CD14-positive monocyte (primary cell): ENCODE measurements at regions not wholly inside any gene's neighbourhood (a gene's known extent, or its start where the extent isn't known, plus 50 kb on each side); places are given as distances from the start of the nearest gene placed in this dataset.

ENCODE experiments used
- DNase-seq, 3 donors: peaks; one replicate each; pipeline ENCODE4 v3.0.0-alpha.2; 2011 to 2022
- H2AFZ ChIP-seq: 2 replicates; pipeline ENCODE4 v1.6.0; 2012; ENCODE audit warnings: mild to moderate bottlenecking, low read depth, low read length, inconsistent platforms; ENCODE audit not compliant: insufficient read depth, poor library complexity, severe bottlenecking
- H3K27ac ChIP-seq, 2 donors: 1 replicate in 1 of 2; 2 replicates in 1 of 2; pipeline ENCODE4 v1.5.1; 2012 to 2013; ENCODE audit warnings: low read length in 2 of 2, control low read depth in 1 of 2, inconsistent platforms in 1 of 2, low read depth in 1 of 2, mild to moderate bottlenecking in 1 of 2
- H3K27me3 ChIP-seq, 2 donors: one replicate each; pipeline versions ENCODE4 v1.6.0 to v1.6.1; 2011 to 2013; ENCODE audit warnings: low read length in 2 of 2; ENCODE audit not compliant: control insufficient read depth in 2 of 2, insufficient read depth in 2 of 2
- H3K36me3 ChIP-seq, 2 donors: replicated peaks in 1 of 2; 1 replicate in 1 of 2; 2 replicates in 1 of 2; pipeline versions ENCODE4 v1.5.1 to v1.6.1; 2012 to 2013; ENCODE audit warnings: low read length in 2 of 2, control low read depth in 1 of 2, inconsistent platforms in 1 of 2, mild to moderate bottlenecking in 1 of 2; ENCODE audit not compliant: insufficient read depth in 2 of 2, control insufficient read depth in 1 of 2
- H3K4me1 ChIP-seq, 2 donors: 1 replicate in 1 of 2; 2 replicates in 1 of 2; pipeline versions ENCODE4 v1.5.1 to v1.6.1; 2012 to 2013; ENCODE audit warnings: low read length in 2 of 2, control low read depth in 1 of 2, inconsistent platforms in 1 of 2, mild to moderate bottlenecking in 1 of 2, moderate library complexity in 1 of 2; ENCODE audit not compliant: insufficient read depth in 2 of 2, control insufficient read depth in 1 of 2
- H3K4me2 ChIP-seq: replicated peaks from 2 replicates; pipeline ENCODE3; 2012; ENCODE audit warnings: low read length, moderate library complexity, mild to moderate bottlenecking; ENCODE audit not compliant: poor library complexity, severe bottlenecking; ENCODE audit errors: extremely low read depth
- H3K4me3 ChIP-seq, 3 experiments: fragments of 200-600 bp in 1 of 3; sonication (generic) in 1 of 3; replicated peaks in 1 of 3; 1 replicate in 2 of 3; 2 replicates in 1 of 3; pipeline ENCODE4 v1.5.1; 2011 to 2013; ENCODE audit warnings: low read length in 3 of 3, mild to moderate bottlenecking in 3 of 3, control low read depth in 2 of 3, low read depth in 2 of 3, inconsistent platforms in 1 of 3, moderate library complexity in 1 of 3
- H3K79me2 ChIP-seq: 2 replicates; pipeline ENCODE4 v1.6.0; 2012; ENCODE audit warnings: mild to moderate bottlenecking, control low read depth, inconsistent platforms, low read length, moderate library complexity; ENCODE audit not compliant: insufficient read depth
- H3K9ac ChIP-seq: 2 replicates; pipeline ENCODE4 v1.6.0; 2017; ENCODE audit warnings: low read length, mild to moderate bottlenecking; ENCODE audit not compliant: insufficient read depth, poor library complexity, severe bottlenecking
- H3K9me3 ChIP-seq, 2 donors: replicated peaks in 1 of 2; 1 replicate in 1 of 2; 2 replicates in 1 of 2; pipeline versions ENCODE4 v1.5.1 to v1.6.1; 2012 to 2013; ENCODE audit warnings: low read length in 2 of 2, control low read depth in 1 of 2; ENCODE audit not compliant: control insufficient read depth in 1 of 2, insufficient read depth in 1 of 2
- H4K20me1 ChIP-seq: 2 replicates; pipeline ENCODE4 v1.6.0; 2012; ENCODE audit warnings: mild to moderate bottlenecking, low read length, control low read depth, moderate library complexity; ENCODE audit not compliant: insufficient read depth
- H3K27ac Mint-ChIP-seq, 7 donors: one replicate each; pipeline ENCODE4 v1.8.0; 2020; ENCODE audit warnings: mild to moderate bottlenecking in 7 of 7, mixed read lengths in 7 of 7, moderate library complexity in 6 of 7, inconsistent platforms in 2 of 7
- H3K27me3 Mint-ChIP-seq, 3 donors: one replicate each; pipeline ENCODE4 v1.8.0; 2021 to 2022; ENCODE audit warnings: low read depth in 3 of 3, mild to moderate bottlenecking in 3 of 3, mixed read lengths in 3 of 3, moderate library complexity in 3 of 3, inconsistent platforms in 1 of 3
- H3K36me3 Mint-ChIP-seq, 2 donors: one replicate each; pipeline ENCODE4 v1.8.0; 2020; ENCODE audit warnings: mixed read lengths in 2 of 2, inconsistent platforms in 1 of 2, mild to moderate bottlenecking in 1 of 2
- H3K4me1 Mint-ChIP-seq: one replicate; pipeline ENCODE4 v1.8.0; 2020; ENCODE audit warnings: mild to moderate bottlenecking, mixed read lengths
- H3K4me3 Mint-ChIP-seq, 2 donors: one replicate each; pipeline ENCODE4 v1.8.0; 2020; ENCODE audit warnings: mild to moderate bottlenecking in 2 of 2, mixed read lengths in 2 of 2, moderate library complexity in 1 of 2
- H3K9me3 Mint-ChIP-seq, 7 donors: one replicate each; pipeline ENCODE4 v1.8.0; 2020 to 2022; ENCODE audit warnings: mixed read lengths in 7 of 7, mild to moderate bottlenecking in 6 of 7, moderate library complexity in 6 of 7, inconsistent platforms in 2 of 7
- whole genome bisulfite sequencing: methylation state at CpG from one replicate; pipeline ENCODE4 v1.1.5; 2013; ENCODE audit warnings: missing lambda C conversion rate; ENCODE audit not compliant: insufficient coverage; 5-methylcytosine and 5-hydroxymethylcytosine counted together
- intact Hi-C, 2 donors: fragments of 100-400 bp; cut with micrococcal nuclease; formaldehyde crosslinking; loops; one replicate each; pipeline versions ENCODE4 v1.15.0 to v1.15.1; 2023
- TF ChIP-seq, protein P1 (sequence below): fragments of 200-600 bp; IDR thresholded peaks from one replicate; pipeline ENCODE4 v1.8.0; 2022; ENCODE audit warnings: antibody characterized with exemption, mild to moderate bottlenecking

DNA sequence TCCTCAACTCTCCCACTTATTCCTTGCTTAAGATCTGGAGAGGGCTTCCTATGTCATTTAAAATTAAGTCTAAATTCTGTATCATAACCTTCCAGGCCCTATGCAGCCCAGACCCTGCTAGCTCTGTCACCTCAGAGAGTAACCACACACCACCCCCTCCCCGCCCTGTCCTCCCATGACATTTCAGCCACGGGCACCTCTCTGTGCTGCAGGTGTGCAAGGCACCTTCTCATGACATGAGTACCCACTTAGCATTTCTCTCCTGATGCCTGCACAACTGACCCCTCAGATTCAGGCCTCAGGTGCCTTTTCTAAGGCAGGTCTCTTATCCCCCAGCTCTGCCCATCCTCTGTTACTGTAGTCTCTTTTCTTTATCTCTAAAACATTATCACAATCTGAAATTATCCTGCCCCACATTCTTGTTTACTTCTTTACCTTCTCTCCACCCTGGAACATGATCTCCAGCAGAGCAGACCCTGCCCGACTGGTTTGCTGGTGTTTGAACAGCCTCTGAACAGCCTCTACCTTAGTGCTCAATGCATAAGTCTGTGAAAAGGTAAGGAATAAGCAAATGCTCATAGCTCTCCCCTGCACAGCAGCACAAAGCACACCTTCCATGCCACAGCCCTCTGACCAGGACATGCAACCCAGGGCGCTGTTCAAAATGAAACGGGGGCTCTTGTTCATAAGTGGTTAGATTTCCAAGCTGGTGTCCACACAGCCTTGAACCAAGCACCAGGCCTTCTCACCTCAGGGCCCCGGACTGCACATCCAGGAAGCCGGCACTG is 196.1 kb upstream of the B3GAT1 start:
- H4K20me1 ChIP-seq, result no peaks in the 10 kb centered on the region
- no peaks in the 10 kb centered on the region for H3K4me1 ChIP-seq
- DNase-seq, result no peak
- no peak overlapping the region for H3K4me3 Mint-ChIP-seq
- TF ChIP-seq, protein P1, sequence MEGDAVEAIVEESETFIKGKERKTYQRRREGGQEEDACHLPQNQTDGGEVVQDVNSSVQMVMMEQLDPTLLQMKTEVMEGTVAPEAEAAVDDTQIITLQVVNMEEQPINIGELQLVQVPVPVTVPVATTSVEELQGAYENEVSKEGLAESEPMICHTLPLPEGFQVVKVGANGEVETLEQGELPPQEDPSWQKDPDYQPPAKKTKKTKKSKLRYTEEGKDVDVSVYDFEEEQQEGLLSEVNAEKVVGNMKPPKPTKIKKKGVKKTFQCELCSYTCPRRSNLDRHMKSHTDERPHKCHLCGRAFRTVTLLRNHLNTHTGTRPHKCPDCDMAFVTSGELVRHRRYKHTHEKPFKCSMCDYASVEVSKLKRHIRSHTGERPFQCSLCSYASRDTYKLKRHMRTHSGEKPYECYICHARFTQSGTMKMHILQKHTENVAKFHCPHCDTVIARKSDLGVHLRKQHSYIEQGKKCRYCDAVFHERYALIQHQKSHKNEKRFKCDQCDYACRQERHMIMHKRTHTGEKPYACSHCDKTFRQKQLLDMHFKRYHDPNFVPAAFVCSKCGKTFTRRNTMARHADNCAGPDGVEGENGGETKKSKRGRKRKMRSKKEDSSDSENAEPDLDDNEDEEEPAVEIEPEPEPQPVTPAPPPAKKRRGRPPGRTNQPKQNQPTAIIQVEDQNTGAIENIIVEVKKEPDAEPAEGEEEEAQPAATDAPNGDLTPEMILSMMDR, result no peak
- H3K9me3 ChIP-seq, result no peaks in the 10 kb centered on the region
- no peak overlapping the region for H3K4me2 ChIP-seq
- H3K27ac ChIP-seq, result no peak overlapping the region
- H3K27me3 ChIP-seq, result peaks cover 0 to 2% of the 10 kb centered on the region in 2 donors
- intact Hi-C loops, result no loop called here
- H3K9ac ChIP-seq, result no peak overlapping the region
- no peak overlapping the region for H3K4me3 ChIP-seq
- H3K36me3 Mint-ChIP-seq, result no peaks in the 10 kb centered on the region
- 80% methylated on average over 5 of the region's 7 CpGs for WGBS
- no peaks in the 10 kb centered on the region for H3K4me1 Mint-ChIP-seq
- peaks cover 0 to 6% (median 2%) of the 10 kb centered on the region in 7 donors for H3K9me3 Mint-ChIP-seq
- no peaks in the 10 kb centered on the region for H3K79me2 ChIP-seq
- H3K27me3 Mint-ChIP-seq, result peaks cover 2 to 6% (median 2%) of the 10 kb centered on the region in 3 donors
- no peak overlapping the region for H3K27ac Mint-ChIP-seq
- no peaks in the 10 kb centered on the region for H3K36me3 ChIP-seq
- H2AFZ ChIP-seq, result no peak overlapping the region

DNA sequence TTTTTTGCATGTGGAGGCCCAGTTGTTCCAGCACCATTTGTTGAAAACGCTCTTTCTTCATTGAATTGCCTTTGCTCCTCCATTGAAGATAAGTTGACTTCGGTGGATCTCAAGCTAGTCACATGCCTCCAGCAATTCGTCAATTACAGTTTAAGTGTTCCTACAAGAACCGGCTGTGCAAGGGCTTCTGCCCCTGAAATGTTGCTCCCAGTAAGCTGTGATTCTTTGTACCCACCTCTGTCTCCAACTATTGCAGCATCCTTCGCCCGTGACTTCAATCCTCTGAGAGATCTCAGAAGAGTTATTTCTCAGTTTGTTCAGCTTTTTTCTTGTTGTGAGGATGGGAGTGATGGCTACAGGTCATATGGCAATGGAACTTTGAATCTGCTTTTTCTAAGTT is 194.2 kb upstream of the B3GAT1 start:
- H3K79me2 ChIP-seq, result no peaks in the 10 kb centered on the region
- 88% methylated on average over 4 of the region's 6 CpGs for WGBS
- no peak overlapping the region for H3K4me3 ChIP-seq
- H3K9ac ChIP-seq, result no peak overlapping the region
- H3K9me3 ChIP-seq, result no peaks in the 10 kb centered on the region
- H3K4me1 ChIP-seq, result no peaks in the 10 kb centered on the region
- Mint-ChIP-seq H3K27ac (no peak overlapping the region), H3K27me3 (peaks cover 0 to 8% (median 5%) of the 10 kb centered on the region in 3 donors), H3K4me1 (no peaks in the 10 kb centered on the region), H3K36me3 (no peaks in the 10 kb centered on the region), H3K4me3 (no peak overlapping the region), H3K9me3 (peaks cover 0 to 4% (median 2%) of the 10 kb centered on the region in 7 donors)
- TF ChIP-seq, protein P1, result no peak
- no peaks in the 10 kb centered on the region for H4K20me1 ChIP-seq
- DNase-seq, result no peak
- H3K27me3 ChIP-seq, result peaks cover 0 to 3% of the 10 kb centered on the region in 2 donors
- intact Hi-C loops, result no loop called here
- no peaks in the 10 kb centered on the region for H3K36me3 ChIP-seq
- H3K4me2 ChIP-seq, result no peak overlapping the region
- no peak overlapping the region for H3K27ac ChIP-seq
- no peak overlapping the region for H2AFZ ChIP-seq
